ENCODE measurements at regions not wholly inside any gene's neighbourhood (a gene's known extent, or its start where the extent isn't known, plus 50 kb on each side); places are given as distances from the start of the nearest gene placed in this dataset.
"Not testable (repeated sequence)": the region's sequence is repeated elsewhere in the genome, so short reads cannot be mapped to it uniquely, and the experiment has no call there.

- no TSS peak for BruUV-seq (replicated peaks)
- DNase-seq (ENCODE audit: low read depth, low spot score) = no peak
- ChIA-PET POLR2A (no interaction called here), RAD21 (ENCODE audit: low non-redundant PET in 1 of 2, low total read pairs in 2 of 2, uncharacterized antibody in 2 of 2, unreplicated experiment in 2 of 2) (no interaction called here), CTCF (no interaction called here)
- Histone ChIP-seq H3K4me1 (ENCODE audit: control insufficient read depth in 1 of 2, insufficient read depth in 2 of 2, low read length in 2 of 2) (no peaks in the 10 kb centered on the region), H3K4me2 (ENCODE audit: low read length) (no peak overlapping the region), H3K9me2 (ENCODE audit: insufficient read depth) (no peaks in the 10 kb centered on the region), H3K9ac (ENCODE audit: low read length) (no peak overlapping the region), H3K36me3 (ENCODE audit: control insufficient read depth in 1 of 2, insufficient read depth in 2 of 2, low read length in 2 of 2) (no peaks in the 10 kb centered on the region), H3K9me3 (ENCODE audit: control insufficient read depth in 1 of 2, insufficient read depth in 1 of 2, low read depth in 1 of 2, low read length in 2 of 2) (no peaks in the 10 kb centered on the region), H3K27me3 (ENCODE audit: insufficient read depth, low read length) (no peaks in the 10 kb centered on the region), H2AFZ (ENCODE audit: low read depth, low read length, poor library complexity, severe bottlenecking) (no peak overlapping the region), H4K20me1 (ENCODE audit: insufficient read depth) (no peaks in the 10 kb centered on the region), H3K4me3 (replicated peaks in 1 of 2; ENCODE audit: low read depth in 1 of 2, low read length in 2 of 2) (no peak overlapping the region), H3K27ac (ENCODE audit: low read depth, low read length) (no peak overlapping the region), H3K79me2 (ENCODE audit: insufficient read depth, low read length) (no peaks in the 10 kb centered on the region)
- TF ChIP-seq MAX (IDR thresholded peaks at IDR 0.05) (no peak), ELF1 (IDR thresholded peaks at IDR 0.05; ENCODE audit: borderline replicate concordance, low read depth) (no peak), POLR2A (IDR thresholded peaks at IDR 0.05; ENCODE audit: borderline replicate concordance, extremely low read depth, insufficient read depth, insufficient read length) (no peak), EZH2phosphoT487 (IDR thresholded peaks at IDR 0.05; ENCODE audit: borderline replicate concordance) (no peak), EZH2 (IDR thresholded peaks at IDR 0.05) (no peak), ZFX (IDR thresholded peaks at IDR 0.05) (no peak), SIN3A (IDR thresholded peaks at IDR 0.05; ENCODE audit: low read depth) (no peak), POLR2AphosphoS5 (IDR thresholded peaks at IDR 0.05; ENCODE audit: low read depth, low read length) (no peak), FOSL1 (IDR thresholded peaks at IDR 0.05; ENCODE audit: low read depth) (no peak), CEBPB (IDR thresholded peaks at IDR 0.05; ENCODE audit: low read depth) (no peak), EGR1 (IDR thresholded peaks at IDR 0.05; ENCODE audit: low read depth) (no peak), ZNF274 (IDR thresholded peaks at IDR 0.05; ENCODE audit: low read depth, low read length) (no peak)
- TF ChIP-seq, protein P1, sequence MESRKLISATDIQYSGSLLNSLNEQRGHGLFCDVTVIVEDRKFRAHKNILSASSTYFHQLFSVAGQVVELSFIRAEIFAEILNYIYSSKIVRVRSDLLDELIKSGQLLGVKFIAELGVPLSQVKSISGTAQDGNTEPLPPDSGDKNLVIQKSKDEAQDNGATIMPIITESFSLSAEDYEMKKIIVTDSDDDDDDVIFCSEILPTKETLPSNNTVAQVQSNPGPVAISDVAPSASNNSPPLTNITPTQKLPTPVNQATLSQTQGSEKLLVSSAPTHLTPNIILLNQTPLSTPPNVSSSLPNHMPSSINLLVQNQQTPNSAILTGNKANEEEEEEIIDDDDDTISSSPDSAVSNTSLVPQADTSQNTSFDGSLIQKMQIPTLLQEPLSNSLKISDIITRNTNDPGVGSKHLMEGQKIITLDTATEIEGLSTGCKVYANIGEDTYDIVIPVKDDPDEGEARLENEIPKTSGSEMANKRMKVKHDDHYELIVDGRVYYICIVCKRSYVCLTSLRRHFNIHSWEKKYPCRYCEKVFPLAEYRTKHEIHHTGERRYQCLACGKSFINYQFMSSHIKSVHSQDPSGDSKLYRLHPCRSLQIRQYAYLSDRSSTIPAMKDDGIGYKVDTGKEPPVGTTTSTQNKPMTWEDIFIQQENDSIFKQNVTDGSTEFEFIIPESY (IDR thresholded peaks at IDR 0.05; ENCODE audit: extremely low read depth, insufficient replicate concordance, low read length) = no peak
- no peak for ATAC-seq
- intact Hi-C loops (cut with micrococcal nuclease) = no loop called here
These were observed 554.3 kb upstream of the GRM3 start for GRCh38 chr7:86089455-86089854.

GRCh38 chr7:86064572-86064971 is 579.1 kb upstream of the GRM3 start:
- POLR2A ChIA-PET; RAD21 ChIA-PET (ENCODE audit: low non-redundant PET in 1 of 2, low total read pairs in 2 of 2, uncharacterized antibody in 2 of 2, unreplicated experiment in 2 of 2); BruUV-seq (replicated peaks); H3K27me3 ChIP-seq (ENCODE audit: insufficient read depth, low read length); H3K4me1 ChIP-seq (ENCODE audit: control insufficient read depth in 1 of 2, insufficient read depth in 2 of 2, low read length in 2 of 2); H3K9me2 ChIP-seq (ENCODE audit: insufficient read depth); H4K20me1 ChIP-seq (ENCODE audit: insufficient read depth); CTCF ChIA-PET; H2AFZ ChIP-seq (ENCODE audit: low read depth, low read length, poor library complexity, severe bottlenecking); H3K36me3 ChIP-seq (ENCODE audit: control insufficient read depth in 1 of 2, insufficient read depth in 2 of 2, low read length in 2 of 2); ATAC-seq; H3K4me3 ChIP-seq (replicated peaks in 1 of 2; ENCODE audit: low read depth in 1 of 2, low read length in 2 of 2); H3K9me3 ChIP-seq (ENCODE audit: control insufficient read depth in 1 of 2, insufficient read depth in 1 of 2, low read depth in 1 of 2, low read length in 2 of 2); H3K79me2 ChIP-seq (ENCODE audit: insufficient read depth, low read length); H3K4me2 ChIP-seq (ENCODE audit: low read length); intact Hi-C loops (cut with micrococcal nuclease); DNase-seq (ENCODE audit: low read depth, low spot score); H3K27ac ChIP-seq (ENCODE audit: low read depth, low read length); H3K9ac ChIP-seq (ENCODE audit: low read length): not testable (repeated sequence)
